HCT116 (cell line): ENCODE measurements at regions not wholly inside any gene's neighbourhood (a gene's known extent, or its start where the extent isn't known, plus 50 kb on each side); places are given as distances from the start of the nearest gene placed in this dataset.
"Not testable (repeated sequence)": the region's sequence is repeated elsewhere in the genome, so short reads cannot be mapped to it uniquely, and the experiment has no call there.

Experiments used
- ATAC-seq: fragments of 200-7000 bp; cut with Tn5 transposase; 2 replicates; pipeline ENCODE4 v1.9.1; 2020; ENCODE audit warnings: mild to moderate bottlenecking, moderate library complexity
- BruUV-seq: library from RNA; stranded (reverse); fragments of 400-500 nt; replicated peaks from 2 replicates; lab custom pipeline; 2021; lab: Mats Ljungman, UMichigan
- CTCF ChIA-PET: fragments of 300-600 bp; sonication (Branson Sonifier 250); formaldehyde crosslinking; loops from one replicate; lab custom pipeline; 2021; ENCODE audit warnings: antibody characterized with exemption; lab: Charles Lee
- POLR2A ChIA-PET: fragments of 300-600, 350-600 bp; sonication (Branson Sonifier 250); formaldehyde crosslinking; loops from one replicate; lab custom pipeline; 2021; ENCODE audit warnings: antibody characterized with exemption; lab: Charles Lee
- RAD21 ChIA-PET, 2 experiments: fragments of 300-600 bp; sonication (Branson Sonifier 250); formaldehyde crosslinking; loops; one replicate each; lab custom pipeline; 2023; ENCODE audit warnings: low total read pairs in 2 of 2; ENCODE audit not compliant: uncharacterized antibody in 2 of 2, unreplicated experiment in 2 of 2, low non-redundant PET in 1 of 2; lab: Charles Lee
- DNase-seq: peaks from one replicate; pipeline ENCODE4 v3.0.0-alpha.2; 2010; ENCODE audit warnings: low read depth, low spot score
- H2AFZ ChIP-seq: fragments of 200-600 bp; shearing (Covaris generic), sonication (generic); 2 replicates; pipeline ENCODE4 v1.6.1; 2017; ENCODE audit warnings: low read depth, mixed run types, mixed read lengths, antibody characterized with exemption, low read length; ENCODE audit not compliant: poor library complexity, severe bottlenecking
- H3K27ac ChIP-seq: 2 replicates; pipeline ENCODE4 v1.5.1; 2012; ENCODE audit warnings: low read depth, low read length
- H3K27me3 ChIP-seq: fragments of 200-600 bp; sonication (generic); 2 replicates; pipeline ENCODE4 v1.6.1; 2016; ENCODE audit warnings: mixed run types, low read length, mixed read lengths; ENCODE audit not compliant: insufficient read depth
- H3K36me3 ChIP-seq, 2 experiments: fragments of 200-500 bp in 1 of 2; fragments of 200-600 bp in 1 of 2; sonication (Bioruptor generic) in 1 of 2; sonication (generic) in 1 of 2; 2 replicates each; pipeline versions ENCODE4 v1.5.1 to v1.6.1; 2014 to 2016; ENCODE audit warnings: low read length in 2 of 2, inconsistent platforms in 1 of 2, mixed read lengths in 1 of 2, mixed run types in 1 of 2; ENCODE audit not compliant: insufficient read depth in 2 of 2, control insufficient read depth in 1 of 2
- H3K4me1 ChIP-seq, 2 experiments: fragments of 200-600 bp in 1 of 2; sonication (generic) in 1 of 2; 2 replicates each; pipeline versions ENCODE4 v1.5.1 to v1.6.1; 2012 to 2017; ENCODE audit warnings: low read length in 2 of 2, inconsistent platforms in 1 of 2, mild to moderate bottlenecking in 1 of 2, mixed read lengths in 1 of 2, mixed run types in 1 of 2, moderate library complexity in 1 of 2; ENCODE audit not compliant: insufficient read depth in 2 of 2, control insufficient read depth in 1 of 2
- H3K4me2 ChIP-seq: fragments of 200-600 bp; sonication (generic); 2 replicates; pipeline ENCODE4 v1.6.1; 2017; ENCODE audit warnings: mixed run types, low read length, mixed read lengths
- H3K4me3 ChIP-seq, 2 experiments: fragments of 200-600 bp in 1 of 2; sonication (generic) in 1 of 2; replicated peaks in 1 of 2; 2 replicates each; pipeline ENCODE4 v1.5.1; 2011 to 2016; ENCODE audit warnings: low read length in 2 of 2, control low read depth in 1 of 2, low read depth in 1 of 2, mild to moderate bottlenecking in 1 of 2, mixed read lengths in 1 of 2, mixed run types in 1 of 2
- H3K79me2 ChIP-seq: fragments of 200-600 bp; sonication (generic); 2 replicates; pipeline ENCODE4 v1.6.1; 2017; ENCODE audit warnings: mild to moderate bottlenecking, mixed run types, low read length, moderate library complexity, mixed read lengths; ENCODE audit not compliant: insufficient read depth
- H3K9ac ChIP-seq: fragments of 200-600 bp; sonication (generic); 2 replicates; pipeline ENCODE4 v1.6.1; 2016; ENCODE audit warnings: low read length, mixed read lengths
- H3K9me2 ChIP-seq: fragments of 200-600 bp; sonication (generic), shearing (Covaris generic); 2 replicates; pipeline ENCODE4 v1.6.1; 2017; ENCODE audit warnings: mixed run types, mild to moderate bottlenecking, moderate library complexity; ENCODE audit not compliant: insufficient read depth
- H3K9me3 ChIP-seq, 2 experiments: fragments of 200-500 bp in 1 of 2; fragments of 200-600 bp in 1 of 2; sonication (Bioruptor generic) in 1 of 2; sonication (generic) in 1 of 2; 2 replicates each; pipeline ENCODE4 v1.6.1; 2014 to 2017; ENCODE audit warnings: low read length in 2 of 2, mixed read lengths in 2 of 2, inconsistent platforms in 1 of 2, low read depth in 1 of 2, mild to moderate bottlenecking in 1 of 2, mixed run types in 1 of 2, moderate library complexity in 1 of 2; ENCODE audit not compliant: control insufficient read depth in 1 of 2, insufficient read depth in 1 of 2
- H4K20me1 ChIP-seq: fragments of 200-600 bp; sonication (generic), shearing (Covaris generic); 2 replicates; pipeline ENCODE4 v1.6.1; 2017; ENCODE audit warnings: mixed run types, mild to moderate bottlenecking, moderate library complexity; ENCODE audit not compliant: insufficient read depth
- CBX3 ChIP-seq: IDR thresholded peaks from 2 replicates; pipeline ENCODE4 v1.6.1; 2012; ENCODE audit warnings: low read depth
- EZH2 ChIP-seq: fragments of 200-600 bp; sonication (generic); IDR thresholded peaks from 2 replicates; pipeline ENCODE4 v1.6.1; 2017; ENCODE audit warnings: antibody characterized with exemption, mixed run types
- TCF7L2 ChIP-seq: IDR thresholded peaks from 2 replicates; pipeline ENCODE4 v1.7.0; 2011; ENCODE audit warnings: borderline replicate concordance, inconsistent platforms; ENCODE audit not compliant: insufficient read depth, insufficient read length; ENCODE audit errors: extremely low read depth
- intact Hi-C: fragments of 100-400 bp; cut with micrococcal nuclease; formaldehyde crosslinking; loops from 2 replicates; pipeline ENCODE4 v1.10.0; 2022
- TF ChIP-seq, protein P1 (sequence below): IDR thresholded peaks from 2 replicates; pipeline ENCODE4 v1.6.1; 2012
- TF ChIP-seq, protein P2 (sequence below): IDR thresholded peaks from 2 replicates; pipeline ENCODE4 v1.6.1; 2011; ENCODE audit warnings: mild to moderate bottlenecking, low read length, moderate library complexity; ENCODE audit not compliant: insufficient replicate concordance; ENCODE audit errors: extremely low read depth
- TF ChIP-seq, protein P3 (sequence below), 3 experiments: fragments of 200-600 bp in 1 of 3; sonication (generic) in 1 of 3; IDR thresholded peaks in 2 of 3; conservative IDR thresholded peaks in 1 of 3; 2 replicates each; pipeline ENCODE4 v1.5.1; 2012 to 2017; ENCODE audit warnings: low read depth in 2 of 3, low read length in 2 of 3, antibody characterized with exemption in 1 of 3, borderline replicate concordance in 1 of 3, control low read depth in 1 of 3, mild to moderate bottlenecking in 1 of 3, mixed read lengths in 1 of 3, mixed run types in 1 of 3, moderate library complexity in 1 of 3; ENCODE audit not compliant: insufficient read depth in 1 of 3

DNA sequence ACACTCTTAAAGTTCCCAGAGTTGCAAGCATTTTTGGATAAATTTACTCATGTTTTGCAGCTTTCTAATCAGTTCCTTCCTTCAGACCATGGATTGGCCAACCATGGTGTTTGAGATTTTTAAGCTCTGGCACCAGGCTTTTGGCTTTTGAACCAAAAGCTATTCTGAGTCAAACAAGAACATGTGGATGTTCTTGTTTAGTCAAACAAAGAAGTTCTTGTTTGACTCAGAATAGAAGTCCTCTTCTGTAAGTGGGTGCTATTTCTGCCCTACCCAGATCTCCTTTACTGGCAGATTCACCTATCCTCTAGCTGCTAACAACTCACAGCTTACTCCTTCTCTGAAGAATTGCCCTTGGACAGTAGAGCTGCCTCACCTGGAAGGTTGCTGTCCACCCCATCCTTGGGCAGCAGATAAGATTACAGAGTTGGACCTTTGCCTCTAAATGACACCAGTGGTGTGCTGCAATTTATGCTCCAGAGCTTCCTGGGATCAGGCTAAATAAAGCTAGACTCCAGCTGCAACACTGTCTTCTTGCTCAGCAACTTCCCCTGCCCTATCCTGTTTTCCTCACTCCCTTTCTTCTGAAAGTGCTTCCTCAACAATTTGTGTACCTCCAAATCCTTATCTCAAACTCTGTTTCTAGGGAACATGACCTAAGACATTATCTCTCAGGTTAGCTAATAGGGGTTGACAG is 65.6 kb downstream of the COL6A6 start (continued):
- TF ChIP-seq EZH2 (no peak), CBX3 (no peak), TCF7L2 (no peak)
- TF ChIP-seq, protein P1, sequence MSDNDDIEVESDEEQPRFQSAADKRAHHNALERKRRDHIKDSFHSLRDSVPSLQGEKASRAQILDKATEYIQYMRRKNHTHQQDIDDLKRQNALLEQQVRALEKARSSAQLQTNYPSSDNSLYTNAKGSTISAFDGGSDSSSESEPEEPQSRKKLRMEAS: no peak
- TF ChIP-seq, protein P2, sequence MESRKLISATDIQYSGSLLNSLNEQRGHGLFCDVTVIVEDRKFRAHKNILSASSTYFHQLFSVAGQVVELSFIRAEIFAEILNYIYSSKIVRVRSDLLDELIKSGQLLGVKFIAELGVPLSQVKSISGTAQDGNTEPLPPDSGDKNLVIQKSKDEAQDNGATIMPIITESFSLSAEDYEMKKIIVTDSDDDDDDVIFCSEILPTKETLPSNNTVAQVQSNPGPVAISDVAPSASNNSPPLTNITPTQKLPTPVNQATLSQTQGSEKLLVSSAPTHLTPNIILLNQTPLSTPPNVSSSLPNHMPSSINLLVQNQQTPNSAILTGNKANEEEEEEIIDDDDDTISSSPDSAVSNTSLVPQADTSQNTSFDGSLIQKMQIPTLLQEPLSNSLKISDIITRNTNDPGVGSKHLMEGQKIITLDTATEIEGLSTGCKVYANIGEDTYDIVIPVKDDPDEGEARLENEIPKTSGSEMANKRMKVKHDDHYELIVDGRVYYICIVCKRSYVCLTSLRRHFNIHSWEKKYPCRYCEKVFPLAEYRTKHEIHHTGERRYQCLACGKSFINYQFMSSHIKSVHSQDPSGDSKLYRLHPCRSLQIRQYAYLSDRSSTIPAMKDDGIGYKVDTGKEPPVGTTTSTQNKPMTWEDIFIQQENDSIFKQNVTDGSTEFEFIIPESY: no peak
- TF ChIP-seq, protein P3, sequence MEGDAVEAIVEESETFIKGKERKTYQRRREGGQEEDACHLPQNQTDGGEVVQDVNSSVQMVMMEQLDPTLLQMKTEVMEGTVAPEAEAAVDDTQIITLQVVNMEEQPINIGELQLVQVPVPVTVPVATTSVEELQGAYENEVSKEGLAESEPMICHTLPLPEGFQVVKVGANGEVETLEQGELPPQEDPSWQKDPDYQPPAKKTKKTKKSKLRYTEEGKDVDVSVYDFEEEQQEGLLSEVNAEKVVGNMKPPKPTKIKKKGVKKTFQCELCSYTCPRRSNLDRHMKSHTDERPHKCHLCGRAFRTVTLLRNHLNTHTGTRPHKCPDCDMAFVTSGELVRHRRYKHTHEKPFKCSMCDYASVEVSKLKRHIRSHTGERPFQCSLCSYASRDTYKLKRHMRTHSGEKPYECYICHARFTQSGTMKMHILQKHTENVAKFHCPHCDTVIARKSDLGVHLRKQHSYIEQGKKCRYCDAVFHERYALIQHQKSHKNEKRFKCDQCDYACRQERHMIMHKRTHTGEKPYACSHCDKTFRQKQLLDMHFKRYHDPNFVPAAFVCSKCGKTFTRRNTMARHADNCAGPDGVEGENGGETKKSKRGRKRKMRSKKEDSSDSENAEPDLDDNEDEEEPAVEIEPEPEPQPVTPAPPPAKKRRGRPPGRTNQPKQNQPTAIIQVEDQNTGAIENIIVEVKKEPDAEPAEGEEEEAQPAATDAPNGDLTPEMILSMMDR (IDR thresholded peaks at IDR 0.05 in 2 of 3, conservative IDR thresholded peaks at IDR 0.05 in 1 of 3; ENCODE audit: borderline replicate concordance in 1 of 3, insufficient read depth in 1 of 3, low read depth in 2 of 3, low read length in 2 of 3): no peak

DNA sequence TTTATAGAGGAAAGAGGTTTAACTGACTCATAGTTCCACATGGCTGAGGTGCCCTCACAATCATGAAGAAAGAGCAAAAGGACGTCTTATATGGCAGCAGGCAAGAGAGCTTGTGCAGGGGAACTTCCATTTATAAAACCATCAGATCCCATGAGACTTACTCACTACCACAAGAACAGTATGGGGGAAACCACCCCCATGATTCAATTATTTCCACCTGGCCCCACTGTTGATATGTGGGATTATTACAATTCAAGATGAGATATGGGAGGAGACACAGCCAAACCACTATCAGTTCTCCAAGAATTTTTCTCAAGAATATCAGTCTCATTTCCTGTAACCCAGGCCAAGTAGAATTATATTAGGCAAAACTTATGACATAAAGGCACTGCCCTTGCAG is 77.8 kb downstream of the COL6A6 start:
- CTCF ChIA-PET, H3K9ac ChIP-seq, BruUV-seq, POLR2A ChIA-PET, H3K4me2 ChIP-seq, H3K9me3 ChIP-seq, H3K4me1 ChIP-seq, H3K4me3 ChIP-seq, DNase-seq, H2AFZ ChIP-seq, H4K20me1 ChIP-seq, H3K79me2 ChIP-seq, H3K27ac ChIP-seq, intact Hi-C loops, RAD21 ChIA-PET, H3K36me3 ChIP-seq, ATAC-seq, H3K9me2 ChIP-seq: not testable (repeated sequence)
- peaks cover 30% of the 10 kb centered on the region for H3K27me3 ChIP-seq
